GM12878 (cell line): ENCODE measurements at regions not wholly inside any gene's neighbourhood (a gene's known extent, or its start where the extent isn't known, plus 50 kb on each side); places are given as distances from the start of the nearest gene placed in this dataset.

ENCODE experiments used
- ATAC-seq: fragments of 200-7000 bp; cut with Tn5 transposase; 3 replicates; pipeline ENCODE4 v1.9.1; 2020; ENCODE audit warnings: mild to moderate bottlenecking, moderate library complexity
- BruUV-seq: library from RNA; stranded (reverse); fragments of 400-500 nt; replicated peaks from 2 replicates; lab custom pipeline; 2021; lab: Mats Ljungman, UMichigan
- CTCF ChIA-PET: fragments of 300-600 bp; sonication (Branson Sonifier 250); formaldehyde crosslinking; extraction: SDS; loops from one replicate; lab custom pipeline; 2021; ENCODE audit warnings: inconsistent platforms; lab: Yijun Ruan, JAX
- POLR2A ChIA-PET: fragments of 350-600 bp; formaldehyde crosslinking; extraction: SDS; loops from one replicate; lab custom pipeline; 2021; ENCODE audit warnings: inconsistent platforms; lab: Charles Lee
- RAD21 ChIA-PET: fragments of 300-600 bp; sonication (Branson Sonifier 250); formaldehyde crosslinking; loops from one replicate; lab custom pipeline; 2023; ENCODE audit warnings: antibody characterized with exemption; ENCODE audit not compliant: unreplicated experiment; lab: Charles Lee
- SMC1A ChIA-PET: fragments of 300-600 bp; sonication (Branson Sonifier 250); formaldehyde crosslinking; loops from one replicate; lab custom pipeline; 2023; ENCODE audit not compliant: unreplicated experiment, uncharacterized antibody; lab: Charles Lee
- DNase-seq: peaks from one replicate; pipeline ENCODE4 v3.0.0-alpha.2; 2011; ENCODE audit warnings: low read depth, low spot score
- FAIRE-seq: peaks from 3 replicates; lab custom pipeline; 2011; peaks lifted over from hg19 to GRCh38; lab: Jason Lieb, UNC
- H2AFZ ChIP-seq: 2 replicates; pipeline ENCODE4 v1.6.0; 2011; ENCODE audit warnings: low read depth, low read length, control low read depth; ENCODE audit not compliant: control insufficient read depth
- H3K27ac ChIP-seq: 2 replicates; pipeline ENCODE4 v1.5.1; 2011; ENCODE audit warnings: control low read depth; ENCODE audit not compliant: control insufficient read depth, insufficient read depth
- H3K27me3 ChIP-seq, 2 experiments: replicated peaks in 1 of 2; 2 replicates each; pipeline versions ENCODE4 v1.6.0 to v1.6.1; 2011; ENCODE audit warnings: low read length in 1 of 2; ENCODE audit not compliant: control insufficient read depth in 2 of 2, insufficient read depth in 2 of 2
- H3K36me3 ChIP-seq, 2 experiments: 2 replicates each; pipeline ENCODE4 v1.5.1; 2011; ENCODE audit warnings: low read length in 1 of 2; ENCODE audit not compliant: control insufficient read depth in 2 of 2, insufficient read depth in 2 of 2
- H3K4me1 ChIP-seq: 2 replicates; pipeline ENCODE4 v1.6.1; 2011; ENCODE audit warnings: mild to moderate bottlenecking, low read length, moderate library complexity, mixed read lengths; ENCODE audit not compliant: control insufficient read depth, insufficient read depth
- H3K4me2 ChIP-seq: 2 replicates; pipeline ENCODE4 v1.6.0; 2011; ENCODE audit warnings: control low read depth; ENCODE audit not compliant: control insufficient read depth, insufficient read depth
- H3K4me3 ChIP-seq: fragments of 200-600 bp; sonication (generic); 2 replicates; pipeline ENCODE4 v1.5.1; 2016
- H3K79me2 ChIP-seq: 2 replicates; pipeline ENCODE4 v1.6.0; 2011; ENCODE audit warnings: low read length; ENCODE audit not compliant: control insufficient read depth, insufficient read depth
- H3K9ac ChIP-seq: 2 replicates; pipeline ENCODE4 v1.8.0; 2011; ENCODE audit warnings: low read length, control low read depth, mixed read lengths; ENCODE audit not compliant: control insufficient read depth, insufficient read depth
- H3K9me3 ChIP-seq: replicated peaks from 3 replicates; pipeline ENCODE4 v1.5.1; 2011; ENCODE audit warnings: mild to moderate bottlenecking, low read length; ENCODE audit not compliant: control insufficient read depth, insufficient read depth
- H4K20me1 ChIP-seq: 2 replicates; pipeline ENCODE4 v1.6.0; 2011; ENCODE audit not compliant: control insufficient read depth, insufficient read depth
- ASH2L ChIP-seq: fragments of 300-600, 200-600 bp; sonication (generic); IDR thresholded peaks from 2 replicates; pipeline ENCODE4 v1.6.1; 2017; ENCODE audit warnings: low read depth, mild to moderate bottlenecking, borderline replicate concordance
- CHD4 ChIP-seq: fragments of 200-600 bp; sonication (generic); IDR thresholded peaks from 2 replicates; pipeline ENCODE4 v1.6.1; 2016; ENCODE audit warnings: mild to moderate bottlenecking
- CREB1 ChIP-seq: IDR thresholded peaks from 2 replicates; pipeline ENCODE4 v1.6.1; 2012; ENCODE audit warnings: low read depth, mild to moderate bottlenecking, inconsistent platforms
- ETV6 ChIP-seq, 2 experiments: fragments of 450-650 bp in 1 of 2; IDR thresholded peaks in 1 of 2; conservative IDR thresholded peaks in 1 of 2; 2 replicates each; pipeline ENCODE4 v1.6.1; 2014; ENCODE audit warnings: antibody characterized with exemption in 1 of 2, borderline replicate concordance in 1 of 2, low read depth in 1 of 2, mild to moderate bottlenecking in 1 of 2, moderate library complexity in 1 of 2
- NFYA ChIP-seq: IDR thresholded peaks from 2 replicates; pipeline ENCODE4 v1.6.1; 2011; ENCODE audit warnings: low read depth, mild to moderate bottlenecking, low read length, improper control_type of control experiment, borderline replicate concordance
- PML ChIP-seq: IDR thresholded peaks from 2 replicates; pipeline ENCODE4 v1.6.1; 2012; ENCODE audit warnings: low read length, inconsistent platforms
- SRF ChIP-seq, 2 experiments: IDR thresholded peaks; 2 replicates each; pipeline ENCODE4 v1.6.1; 2011; ENCODE audit warnings: low read depth in 2 of 2, low read length in 2 of 2, mild to moderate bottlenecking in 1 of 2, moderate library complexity in 1 of 2
- TBL1XR1 ChIP-seq: IDR thresholded peaks from 2 replicates; pipeline ENCODE4 v1.6.1; 2012; ENCODE audit warnings: low read depth, low read length, improper control_type of control experiment
- TCF7 ChIP-seq: IDR thresholded peaks from 2 replicates; pipeline ENCODE4 v1.6.1; 2014; ENCODE audit warnings: antibody characterized with exemption, borderline replicate concordance
- YY1 ChIP-seq: IDR thresholded peaks from 2 replicates; pipeline ENCODE4 v1.6.1; 2011; ENCODE audit warnings: low read depth, mild to moderate bottlenecking, low read length
- ZBTB40 ChIP-seq: fragments of 450-650 bp; IDR thresholded peaks from 2 replicates; pipeline ENCODE4 v1.6.1; 2016; ENCODE audit warnings: mild to moderate bottlenecking, moderate library complexity, borderline replicate concordance
- ZNF274 ChIP-seq: IDR thresholded peaks from one replicate; pipeline ENCODE4 v1.8.0; 2011; ENCODE audit not compliant: insufficient read length, insufficient read depth
- WGBS: methylation state at CpG from one replicate; pipeline ENCODE4 v1.1.6; 2016; ENCODE audit warnings: low lambda C conversion rate; ENCODE audit not compliant: insufficient replicate concordance, insufficient coverage; ENCODE audit errors: missing lambda C conversion rate; 5-methylcytosine and 5-hydroxymethylcytosine counted together
- in situ Hi-C: fragments of 300-500 bp; cut with MboI; formaldehyde crosslinking; loops from 9 replicates; pipeline ENCODE4 v1.14.3; 2018; ENCODE audit warnings: mixed read lengths
- intact Hi-C: fragments of 100-400 bp; cut with micrococcal nuclease; formaldehyde crosslinking; loops from one replicate; pipeline ENCODE4 v1.14.2; 2022; ENCODE audit not compliant: unreplicated experiment

- no peak for TF ChIP-seq ETV6 (conservative IDR thresholded peaks at IDR 0.05 in 1 of 2, IDR thresholded peaks at IDR 0.05 in 1 of 2; ENCODE audit: borderline replicate concordance in 1 of 2, low read depth in 1 of 2)
- TF ChIP-seq, all 136 proteins: peak for 0
These were observed 365.1 kb upstream of the SFSWAP start (continued) for GRCh38 chr12:131345521-131346436.

- Histone ChIP-seq H3K36me3 (no peaks in the 10 kb centered on the region), H3K4me3 (no peak overlapping the region), H3K9me3 (no peaks in the 10 kb centered on the region; the same call in 2 of the 3 replicates), H3K79me2 (no peaks in the 10 kb centered on the region), H3K9ac (no peak overlapping the region), H3K4me1 (no peaks in the 10 kb centered on the region), H4K20me1 (no peaks in the 10 kb centered on the region), H3K27me3 (no peaks in the 10 kb centered on the region), H2AFZ (no peak overlapping the region), H3K27ac (no peak overlapping the region), H3K4me2 (no peak overlapping the region)
- intact Hi-C loops = no loop called here
- no TSS peak for BruUV-seq
- ChIA-PET POLR2A (no interaction called here), CTCF (no interaction called here), RAD21 (no interaction called here), SMC1A (interaction anchor here (0.6 kb wide), 1 partner anchor 44 kb away, joined by 3 read pairs; no protein-coding TSS in a partner anchor)
- ATAC-seq (no peak), FAIRE-seq (no peak), DNase-seq (no peak)
- in situ Hi-C loops = no loop called here
- 14% methylated on average over 16 of the region's 17 CpGs for WGBS
- no peak for TF ChIP-seq TCF7
- TF ChIP-seq ZNF274 = no peak
- no peak for TF ChIP-seq CHD4
- TF ChIP-seq TBL1XR1 = no peak
- TF ChIP-seq SRF (IDR thresholded peaks at IDR 0.05; ENCODE audit: low read depth in 2 of 2, low read length in 2 of 2) = no peak
- no peak for TF ChIP-seq NFYA
- TF ChIP-seq CREB1 = no peak
- TF ChIP-seq ASH2L = no peak
- TF ChIP-seq ZBTB40 = no peak
- no peak for TF ChIP-seq PML
- no peak for TF ChIP-seq YY1
These were observed 364.1 kb upstream of the SFSWAP start for GRCh38 chr12:131346555-131347344.
